HEK293 (cell line): ENCODE measurements at regions not wholly inside any gene's neighbourhood (a gene's known extent, or its start where the extent isn't known, plus 50 kb on each side); places are given as distances from the start of the nearest gene placed in this dataset.

ENCODE experiments used
- CTCF ChIA-PET: fragments of 350-600 bp; formaldehyde crosslinking; extraction: SDS; loops from one replicate; lab custom pipeline; 2021; ENCODE audit warnings: antibody characterized with exemption; lab: Yijun Ruan, JAX
- POLR2A ChIA-PET: fragments of 300-600 bp; formaldehyde crosslinking; extraction: SDS; loops from one replicate; lab custom pipeline; 2020; ENCODE audit warnings: antibody characterized with exemption, inconsistent platforms; lab: Yijun Ruan, JAX
- H3K27ac ChIP-seq: fragments of 200-500 bp; sonication (Bioruptor generic); 2 replicates; pipeline ENCODE4 v1.5.1; 2014; ENCODE audit warnings: low read depth, low read length, control low read depth, inconsistent platforms; ENCODE audit errors: extremely low read depth
- H3K36me3 ChIP-seq, 2 experiments: fragments of 200-500 bp in 1 of 2; sonication (Bioruptor generic) in 1 of 2; 1 replicate in 1 of 2; 2 replicates in 1 of 2; pipeline ENCODE4 v1.5.1; 2014 to 2017; ENCODE audit warnings: inconsistent platforms in 2 of 2, low read length in 2 of 2; ENCODE audit not compliant: control insufficient read depth in 2 of 2, insufficient read depth in 1 of 2
- H3K4me1 ChIP-seq: fragments of 200-500 bp; sonication (Bioruptor generic); 2 replicates; pipeline ENCODE4 v1.5.1; 2014; ENCODE audit warnings: mild to moderate bottlenecking, low read length, inconsistent platforms; ENCODE audit not compliant: control insufficient read depth, insufficient read depth
- H3K4me3 ChIP-seq: 2 replicates; pipeline ENCODE4 v1.5.1; 2011; ENCODE audit warnings: low read depth, mild to moderate bottlenecking, control low read depth, low read length, moderate library complexity
- H3K9me3 ChIP-seq: fragments of 200-500 bp; sonication (Bioruptor generic); 2 replicates; pipeline ENCODE4 v1.5.1; 2014; ENCODE audit warnings: low read depth, low read length, inconsistent platforms; ENCODE audit not compliant: control insufficient read depth, insufficient read depth
- CTCF ChIP-seq: fragments of 450-650 bp; formaldehyde crosslinking; IDR thresholded peaks from 2 replicates; pipeline ENCODE4 v1.5.1; 2016; ENCODE audit warnings: missing biosample characterization, missing genetic modification characterization
- KLF17 ChIP-seq: fragments of 450-650 bp; formaldehyde crosslinking; IDR thresholded peaks from 2 replicates; pipeline ENCODE4 v1.5.1; 2016; ENCODE audit warnings: missing biosample characterization, missing genetic modification characterization
- KLF7 ChIP-seq: fragments of 450-650 bp; formaldehyde crosslinking; IDR thresholded peaks from 2 replicates; pipeline ENCODE4 v1.5.1; 2016; ENCODE audit warnings: missing biosample characterization, missing genetic modification characterization, borderline replicate concordance
- MEIS1 ChIP-seq: sonication (generic); formaldehyde crosslinking; IDR thresholded peaks from 2 replicates; pipeline ENCODE4 v1.8.1; 2022; ENCODE audit warnings: missing genetic modification reagents, mild to moderate bottlenecking, borderline replicate concordance
- OSR2 ChIP-seq: fragments of 450-650 bp; formaldehyde crosslinking; IDR thresholded peaks from 2 replicates; pipeline ENCODE4 v1.5.1; 2016; ENCODE audit warnings: missing biosample characterization, missing genetic modification characterization
- PATZ1 ChIP-seq: fragments of 450-650 bp; formaldehyde crosslinking; IDR thresholded peaks from 2 replicates; pipeline ENCODE4 v1.5.1; 2016; ENCODE audit warnings: missing biosample characterization, missing genetic modification characterization
- PRDM10 ChIP-seq: fragments of 450-650 bp; formaldehyde crosslinking; IDR thresholded peaks from 2 replicates; pipeline ENCODE4 v1.5.1; 2016; ENCODE audit warnings: missing biosample characterization, missing genetic modification characterization
- YY1 ChIP-seq: fragments of 450-650 bp; formaldehyde crosslinking; IDR thresholded peaks from 2 replicates; pipeline ENCODE4 v1.5.1; 2018; ENCODE audit warnings: missing biosample characterization, missing genetic modification characterization
- YY2 ChIP-seq: fragments of 450-650 bp; formaldehyde crosslinking; IDR thresholded peaks from 2 replicates; pipeline ENCODE4 v1.5.1; 2016; ENCODE audit warnings: missing biosample characterization, missing genetic modification characterization
- ZFP37 ChIP-seq: fragments of 450-650 bp; formaldehyde crosslinking; IDR thresholded peaks from 2 replicates; pipeline ENCODE4 v1.5.1; 2016; ENCODE audit warnings: missing biosample characterization, missing genetic modification characterization
- ZFP69B ChIP-seq: fragments of 450-650 bp; formaldehyde crosslinking; IDR thresholded peaks from 2 replicates; pipeline ENCODE4 v1.5.1; 2016; ENCODE audit warnings: missing biosample characterization, missing genetic modification characterization
- ZNF112 ChIP-seq: fragments of 450-650 bp; formaldehyde crosslinking; IDR thresholded peaks from 2 replicates; pipeline ENCODE4 v1.5.0; 2017; ENCODE audit warnings: missing biosample characterization, missing genetic modification characterization
- ZNF184 ChIP-seq: fragments of 450-650 bp; IDR thresholded peaks from 2 replicates; pipeline ENCODE4 v1.5.1; 2018; ENCODE audit warnings: missing biosample characterization, mild to moderate bottlenecking, missing genetic modification characterization
- ZNF341 ChIP-seq: fragments of 450-650 bp; formaldehyde crosslinking; IDR thresholded peaks from 2 replicates; pipeline ENCODE4; 2016; ENCODE audit warnings: low read depth, missing biosample characterization, missing genetic modification characterization
- ZNF416 ChIP-seq: fragments of 450-650 bp; formaldehyde crosslinking; IDR thresholded peaks from 2 replicates; pipeline ENCODE4 v1.5.1; 2016; ENCODE audit warnings: missing biosample characterization, missing genetic modification characterization
- ZNF548 ChIP-seq: fragments of 450-650 bp; formaldehyde crosslinking; IDR thresholded peaks from 2 replicates; pipeline ENCODE4 v1.5.1; 2016; ENCODE audit warnings: missing biosample characterization, missing genetic modification characterization
- ZNF549 ChIP-seq: fragments of 450-650 bp; IDR thresholded peaks from 2 replicates; pipeline ENCODE4 v1.5.1; 2018; ENCODE audit warnings: missing biosample characterization, missing genetic modification characterization, mild to moderate bottlenecking, inconsistent platforms, moderate library complexity
- ZNF623 ChIP-seq: fragments of 450-650 bp; formaldehyde crosslinking; IDR thresholded peaks from 2 replicates; pipeline ENCODE4 v1.5.1; 2016; ENCODE audit warnings: missing biosample characterization, missing genetic modification characterization
- ZNF626 ChIP-seq: fragments of 450-650 bp; sonication (Bioruptor Pico); formaldehyde crosslinking; IDR thresholded peaks from 2 replicates; pipeline ENCODE4 v1.5.1; 2018; ENCODE audit warnings: missing biosample characterization, missing genetic modification characterization, inconsistent platforms
- ZNF707 ChIP-seq: fragments of 450-650 bp; formaldehyde crosslinking; IDR thresholded peaks from 2 replicates; pipeline ENCODE4 v1.5.1; 2016; ENCODE audit warnings: missing biosample characterization, missing genetic modification characterization
- ZNF777 ChIP-seq: fragments of 450-650 bp; formaldehyde crosslinking; IDR thresholded peaks from 2 replicates; pipeline ENCODE4 v1.5.1; 2017; ENCODE audit warnings: missing biosample characterization, missing genetic modification characterization, borderline replicate concordance
- ZNF785 ChIP-seq: fragments of 450-650 bp; formaldehyde crosslinking; IDR thresholded peaks from 2 replicates; pipeline ENCODE4 v1.5.1; 2016; ENCODE audit warnings: missing biosample characterization, missing genetic modification characterization
- ZNF837 ChIP-seq: fragments of 450-650 bp; formaldehyde crosslinking; IDR thresholded peaks from 2 replicates; pipeline ENCODE4 v1.5.1; 2016; ENCODE audit warnings: missing biosample characterization, missing genetic modification characterization
- ZNF843 ChIP-seq: fragments of 450-650 bp; formaldehyde crosslinking; IDR thresholded peaks from 2 replicates; pipeline ENCODE4 v1.5.1; 2016; ENCODE audit warnings: missing biosample characterization, missing genetic modification characterization
- ZSCAN23 ChIP-seq: fragments of 450-650 bp; formaldehyde crosslinking; IDR thresholded peaks from 2 replicates; pipeline ENCODE4 v1.5.1; 2016; ENCODE audit warnings: missing biosample characterization, missing genetic modification characterization
- ZSCAN5A ChIP-seq: fragments of 450-650 bp; formaldehyde crosslinking; IDR thresholded peaks from 2 replicates; pipeline ENCODE4 v1.5.1; 2016; ENCODE audit warnings: missing biosample characterization, missing genetic modification characterization

- TF ChIP-seq KLF17 (tag by site-specific recombination) (peak; percentile 55; the same call in 1 of the 2 replicates), ZNF184 (no peak), ZNF548 (tag by site-specific recombination) (no peak), ZSCAN5A (tag by site-specific recombination) (no peak), ZNF341 (0 out of 2 replicates have a peak, but pooled peaks have one; percentile 11), MEIS1 (no peak), ZNF777 (tag by site-specific recombination) (no peak), ZNF626 (tag by site-specific recombination) (no peak), ZNF707 (no peak), ZSCAN23 (tag by site-specific recombination) (no peak), PRDM10 (peak; percentile 65), ZNF112 (tag by site-specific recombination) (no peak), ZNF785 (no peak), YY2 (no peak), ZNF623 (tag by site-specific recombination) (no peak), ZNF843 (tag by site-specific recombination) (no peak), ZNF549 (no peak), ZFP37 (tag by site-specific recombination) (0 out of 2 replicates have a peak, but pooled peaks have one; percentile 33)
- TF ChIP-seq, all 188 proteins: peak for 29
These were observed 275.5 kb downstream of the FGFR2 start (continued) for GRCh38 chr10:121322776-121323175.

GRCh38 chr10:121323443-121323842 is 274.8 kb downstream of the FGFR2 start:
- ChIA-PET CTCF (no interaction called here), POLR2A (no interaction called here)
- TF ChIP-seq ZNF416 (tag by site-specific recombination) = no peak
- no peak for TF ChIP-seq ZNF837 (tag by site-specific recombination)
- Histone ChIP-seq H3K36me3 (no peaks in the 10 kb centered on the region), H3K4me3 (no peak overlapping the region), H3K4me1 (peaks cover 18% of the 10 kb centered on the region), H3K9me3 (no peaks in the 10 kb centered on the region; the same call in 1 of the 2 replicates), H3K27ac (no peak overlapping the region)

- Histone ChIP-seq H3K27ac (no peak overlapping the region), H3K4me3 (no peak overlapping the region), H3K4me1 (peaks cover 18% of the 10 kb centered on the region), H3K9me3 (no peaks in the 10 kb centered on the region), H3K36me3 (no peaks in the 10 kb centered on the region)
- POLR2A ChIA-PET = no interaction called here
- CTCF ChIA-PET = interaction anchor here (0.6 to 0.7 kb wide), 3 partner anchors 192 to 408 kb away, joined by 3 to 4 read pairs (median 3); no protein-coding TSS in a partner anchor
- TF ChIP-seq KLF7 (tag by site-specific recombination) (no peak), ZFP69B (tag by site-specific recombination) (peak; percentile 28; the same call in 1 of the 2 replicates), CTCF (tag by site-specific recombination) (no peak), PATZ1 (tag by site-specific recombination) (peak; percentile 70), ZNF785 (no peak), OSR2 (tag by site-specific recombination) (peak; percentile 80), YY1 (tag by site-specific recombination) (no peak)
These were observed 273.5 kb downstream of the FGFR2 start for GRCh38 chr10:121324678-121325213.
